HG02981 (cell line): ENCODE measurements at regions not wholly inside any gene's neighbourhood (a gene's known extent, or its start where the extent isn't known, plus 50 kb on each side); places are given as distances from the start of the nearest gene placed in this dataset.

ENCODE experiments used
- ATAC-seq: cut with Tn5 transposase; IDR thresholded peaks from one replicate; pipeline ENCODE4 v1.9.1; 2021; ENCODE audit warnings: mild to moderate bottlenecking, moderate library complexity; ENCODE audit not compliant: unreplicated experiment

- no peak for ATAC-seq
These were observed 119.9 kb downstream of the OSR1 start for GRCh38 chr2:19238440-19239060.

- no peak for ATAC-seq
These were observed 123.1 kb downstream of the OSR1 start for GRCh38 chr2:19235308-19235707.

- no peak for ATAC-seq
These were observed 126.1 kb downstream of the OSR1 start for GRCh38 chr2:19232312-19232711.

GRCh38 chr2:19231625-19232024, 126.8 kb downstream of the OSR1 start:
- ATAC-seq, result no peak

GRCh38 chr2:19230626-19231025, 127.8 kb downstream of the OSR1 start:
- ATAC-seq, result no peak

GRCh38 chr2:19228715-19229114, 129.7 kb downstream of the OSR1 start:
- no peak for ATAC-seq

GRCh38 chr2:19228181-19228593, 130.2 kb downstream of the OSR1 start:
- ATAC-seq, result no peak

GRCh38 chr2:19226871-19227270, 131.6 kb downstream of the OSR1 start:
- ATAC-seq, result no peak

GRCh38 chr2:19226386-19226785, 132.0 kb downstream of the OSR1 start:
- ATAC-seq, result no peak

- ATAC-seq, result no peak
These were observed 132.5 kb downstream of the OSR1 start for GRCh38 chr2:19225931-19226330.

GRCh38 chr2:19225126-19225525, 133.3 kb downstream of the OSR1 start:
- ATAC-seq, result no peak

- no peak for ATAC-seq
These were observed 133.9 kb downstream of the OSR1 start for GRCh38 chr2:19224486-19224885.

- no peak for ATAC-seq
These were observed 134.4 kb downstream of the OSR1 start for GRCh38 chr2:19224011-19224410.

GRCh38 chr2:19219060-19219459, 139.4 kb downstream of the OSR1 start:
- ATAC-seq, result no peak

GRCh38 chr2:19218166-19218565, 140.3 kb downstream of the OSR1 start:
- ATAC-seq, result no peak

- ATAC-seq, result no peak
These were observed 141.5 kb downstream of the OSR1 start for GRCh38 chr2:19216676-19217602.

- no peak for ATAC-seq
These were observed 142.2 kb downstream of the OSR1 start for GRCh38 chr2:19216238-19216637.

- no peak for ATAC-seq
These were observed 143.6 kb downstream of the OSR1 start for GRCh38 chr2:19214682-19215391.

- ATAC-seq, result no peak
These were observed 148.7 kb downstream of the OSR1 start for GRCh38 chr2:19209575-19210341.

GRCh38 chr2:19208479-19209199, 149.8 kb downstream of the OSR1 start:
- no peak for ATAC-seq
